HG03457 (cell line): ENCODE measurements at regions not wholly inside any gene's neighbourhood (a gene's known extent, or its start where the extent isn't known, plus 50 kb on each side); places are given as distances from the start of the nearest gene placed in this dataset.
"Not testable (repeated sequence)": the region's sequence is repeated elsewhere in the genome, so short reads cannot be mapped to it uniquely, and the experiment has no call there.

Source experiments
- ATAC-seq: cut with Tn5 transposase; IDR thresholded peaks from one replicate; pipeline ENCODE4 v1.9.1; 2021; ENCODE audit warnings: moderate number of reproducible peaks; ENCODE audit not compliant: unreplicated experiment

GRCh38 chr6:12474167-12475140, 184.3 kb downstream of the EDN1 start:
- no peak for ATAC-seq

DNA sequence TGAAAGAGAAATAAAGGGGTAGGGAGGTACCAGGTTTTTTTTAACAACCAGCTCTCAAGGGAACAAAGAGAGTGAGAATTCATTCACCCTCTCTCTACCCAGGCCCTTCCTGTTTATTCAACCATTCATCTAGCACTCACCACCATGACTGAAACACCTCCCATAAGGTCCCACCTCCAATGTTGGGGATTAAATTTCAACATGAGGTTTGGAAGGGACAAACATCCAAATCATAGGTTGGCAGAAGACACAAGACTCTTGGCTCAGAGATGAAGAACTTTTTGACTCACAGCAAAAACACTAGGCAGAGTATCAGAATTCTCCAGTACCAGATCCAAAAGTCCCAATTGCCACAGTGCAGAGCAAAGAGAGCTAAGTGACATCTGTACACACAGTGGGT, 186.3 kb downstream of the EDN1 start:
- ATAC-seq: no peak

GRCh38 chr6:12477616-12478015, 187.5 kb downstream of the EDN1 start:
- ATAC-seq: no peak

GRCh38 chr6:12478921-12479320, 188.8 kb downstream of the EDN1 start:
- ATAC-seq: no peak

DNA sequence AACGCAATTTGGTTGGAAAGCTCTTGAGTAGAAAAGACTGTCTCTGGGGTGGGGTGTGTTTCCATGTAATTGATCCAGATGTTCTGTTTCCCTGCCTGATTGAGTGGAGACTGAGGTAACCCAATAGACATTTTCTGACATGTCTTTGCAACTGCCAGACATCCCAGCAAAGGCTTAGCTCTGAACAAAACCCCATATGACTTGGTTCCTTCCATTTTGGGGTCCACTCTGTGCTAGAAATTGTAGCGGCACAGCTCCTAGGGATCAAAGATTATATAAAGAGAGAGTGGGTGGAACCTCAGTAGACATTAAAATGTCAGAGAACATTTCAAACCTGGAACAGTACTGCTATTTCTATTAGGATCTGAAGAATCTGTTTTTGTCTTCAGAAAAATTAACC, 189.3 kb downstream of the EDN1 start:
- ATAC-seq: no peak

- ATAC-seq: no peak
Observed at GRCh38 chr6:12479881-12480280, 189.7 kb downstream of the EDN1 start.

DNA sequence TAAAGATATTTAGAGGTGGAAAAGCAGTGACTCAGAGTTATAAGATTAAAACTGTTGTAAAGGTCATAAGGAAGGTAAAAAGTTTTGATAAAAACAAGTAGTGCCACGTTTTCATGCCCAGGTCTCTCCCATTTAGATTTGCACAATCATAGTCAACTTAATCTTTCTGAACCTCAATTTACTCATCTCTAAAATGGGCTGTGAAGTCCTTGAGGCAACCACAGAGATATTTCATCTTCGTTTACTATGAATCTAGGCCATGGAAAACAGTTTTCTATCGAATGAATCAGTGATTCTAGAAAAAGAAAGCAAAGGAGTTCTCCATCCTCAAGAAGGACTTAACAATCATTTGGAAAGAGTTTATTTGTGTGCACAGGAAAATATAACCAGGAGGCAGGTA, 190.2 kb downstream of the EDN1 start:
- ATAC-seq: no peak

DNA sequence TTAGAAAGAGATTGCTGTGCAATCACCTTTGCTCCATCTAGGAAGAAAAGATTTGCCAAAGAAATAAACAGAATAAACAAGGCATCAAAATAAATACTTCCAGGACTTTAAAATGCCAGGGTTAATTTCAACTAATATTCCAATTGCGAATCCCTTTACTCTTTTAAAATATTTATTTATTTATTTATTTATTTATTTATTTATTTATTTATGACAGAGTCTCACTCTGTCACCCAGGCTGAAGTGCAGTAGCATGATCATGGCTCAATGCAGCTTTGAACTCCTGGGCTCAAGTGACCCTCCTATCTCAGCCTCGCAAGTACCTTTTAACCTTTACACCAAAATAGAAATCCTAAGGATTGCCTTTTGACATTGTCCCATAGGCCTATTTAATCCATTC, 191.1 kb downstream of the EDN1 start:
- ATAC-seq: no peak

- ATAC-seq: no peak
Observed at GRCh38 chr6:12481850-12482249, 191.7 kb downstream of the EDN1 start.

GRCh38 chr6:12482386-12483375, 192.5 kb downstream of the EDN1 start:
- no peak for ATAC-seq

GRCh38 chr6:12483712-12484111, 193.6 kb downstream of the EDN1 start:
- ATAC-seq: peak; percentile 72

- ATAC-seq: no peak
Observed at GRCh38 chr6:12484519-12484918, 194.4 kb downstream of the EDN1 start.

DNA sequence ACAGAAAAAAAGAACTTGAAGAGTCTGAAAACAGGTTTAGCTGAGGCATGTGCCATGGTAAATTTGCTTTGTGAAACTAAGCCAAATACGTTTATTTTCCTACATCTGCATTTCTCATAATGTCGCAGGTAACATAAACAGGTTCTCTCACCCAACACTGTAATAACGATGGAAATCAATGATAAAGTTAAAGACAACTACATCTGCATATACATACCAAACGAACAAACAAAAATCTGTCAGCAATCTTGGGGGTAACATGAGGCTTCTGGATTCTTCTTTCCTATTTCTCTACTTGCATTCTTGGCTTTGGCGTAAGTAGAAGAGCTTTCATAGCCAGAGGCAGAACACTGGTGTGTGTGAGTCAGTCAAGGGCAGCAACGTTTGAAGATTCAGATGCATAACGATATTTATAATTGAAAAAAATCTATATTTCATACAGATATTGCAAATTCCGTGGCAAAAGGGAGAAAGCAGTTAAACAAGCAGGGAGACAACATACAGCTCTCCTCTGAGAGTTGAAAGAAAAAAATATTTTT, 195.1 kb downstream of the EDN1 start:
- no peak for ATAC-seq

- no peak for ATAC-seq
Observed at GRCh38 chr6:12485837-12486236, 195.7 kb downstream of the EDN1 start.

DNA sequence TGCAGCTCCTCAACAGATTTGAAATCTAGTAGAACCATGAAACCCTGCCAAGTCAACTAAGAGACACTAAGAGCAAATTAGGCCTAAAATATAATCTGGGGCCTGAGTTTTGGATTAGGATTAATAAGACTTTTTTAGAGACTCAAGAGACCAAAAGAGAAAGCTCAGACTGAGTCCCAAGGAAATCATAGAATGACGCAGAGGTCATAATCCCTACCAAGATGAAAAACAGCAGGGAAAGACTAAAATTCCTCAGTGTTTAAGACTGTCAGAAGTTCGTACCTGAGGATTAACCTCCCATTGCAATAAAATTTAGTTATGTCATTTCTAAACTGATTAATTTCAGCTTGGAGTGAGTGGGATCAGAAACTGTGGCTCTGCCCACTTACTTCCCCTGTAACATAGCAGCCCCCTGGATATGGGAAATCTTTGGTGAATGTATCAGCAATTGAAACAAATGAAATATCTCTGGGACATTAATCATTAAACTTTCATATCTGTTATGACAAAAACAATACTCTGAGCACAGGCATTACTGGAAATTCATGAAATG, 200.3 kb downstream of the EDN1 start:
- no peak for ATAC-seq

- no peak for ATAC-seq
Observed at GRCh38 chr6:12490904-12491571, 200.9 kb downstream of the EDN1 start.

GRCh38 chr6:12492929-12493328, 202.8 kb downstream of the EDN1 start:
- not testable (repeated sequence) for ATAC-seq

GRCh38 chr6:12493446-12493845, 203.3 kb downstream of the EDN1 start:
- no peak for ATAC-seq

DNA sequence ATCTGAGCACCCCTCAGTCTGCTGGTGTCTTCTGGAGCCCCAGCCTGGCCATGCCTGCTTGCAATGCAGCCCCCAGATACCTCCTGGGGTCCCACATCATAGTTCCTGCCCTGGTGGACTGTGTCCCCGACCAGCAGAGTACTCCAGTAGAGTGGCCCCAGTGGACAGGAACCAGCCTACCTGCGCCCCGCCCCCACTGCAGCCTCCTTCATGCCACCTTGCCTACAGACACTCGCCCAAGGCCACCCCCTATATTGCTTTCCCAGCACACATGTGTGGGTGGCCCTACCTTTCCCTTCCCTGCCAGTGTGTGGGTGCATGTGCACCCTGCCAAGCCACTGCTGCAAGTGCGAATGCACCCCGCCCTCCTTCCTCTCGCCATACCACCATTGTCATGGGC, 204.0 kb downstream of the EDN1 start:
- ATAC-seq: no peak

- ATAC-seq: no peak
Observed at GRCh38 chr6:12501990-12502389, 211.8 kb downstream of the EDN1 start.
